NCI-H1048 (cell line): ENCODE measurements at regions not wholly inside any gene's neighbourhood (a gene's known extent, or its start where the extent isn't known, plus 50 kb on each side); places are given as distances from the start of the nearest gene placed in this dataset.
"Not testable (repeated sequence)": the region's sequence is repeated elsewhere in the genome, so short reads cannot be mapped to it uniquely, and the experiment has no call there.

ENCODE experiments used
- DNase-seq: peaks from one replicate; lab custom pipeline; 2025; lab: John Stamatoyannopoulos, UW

DNA sequence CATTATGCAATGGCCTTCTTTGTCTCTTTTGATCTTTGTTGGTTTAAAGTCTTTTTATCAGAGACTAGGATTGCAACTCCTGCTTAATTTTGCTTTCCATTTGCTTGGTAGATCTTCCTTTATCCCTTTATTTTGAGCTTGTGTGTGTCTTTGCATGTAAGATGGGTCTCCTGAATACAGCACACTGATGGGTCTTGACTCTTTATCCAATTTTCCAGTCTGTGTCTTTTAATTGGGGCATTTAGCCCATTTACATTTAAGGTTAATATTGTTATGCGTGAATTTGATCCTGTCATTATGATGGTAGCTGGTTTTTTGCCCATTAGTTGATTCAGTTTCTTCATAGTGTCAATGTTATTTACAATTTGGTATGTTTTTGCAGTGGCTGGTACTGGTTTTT, 56.9 kb upstream of the TBX18 start:
- DNase-seq: not testable (repeated sequence)

DNA sequence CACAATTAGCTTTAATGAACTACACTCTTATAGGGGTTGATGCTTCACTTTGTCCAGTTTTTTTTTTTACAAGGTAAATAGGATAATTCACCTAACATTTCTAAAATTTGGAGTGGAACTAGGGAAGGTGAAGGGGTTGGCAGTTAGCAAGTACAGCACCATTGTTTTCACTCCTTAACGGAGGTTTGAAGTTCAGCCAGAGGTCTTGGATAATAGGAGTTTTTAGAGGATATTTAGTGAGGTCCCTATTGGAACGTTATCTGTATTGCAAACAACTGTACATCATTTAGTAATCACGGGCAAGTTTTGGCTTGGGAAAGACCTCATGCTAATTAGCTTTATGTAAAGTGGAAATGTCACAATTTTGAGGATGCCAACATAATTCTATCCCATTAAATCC, 52.3 kb upstream of the TBX18 start:
- no peak for DNase-seq

DNA sequence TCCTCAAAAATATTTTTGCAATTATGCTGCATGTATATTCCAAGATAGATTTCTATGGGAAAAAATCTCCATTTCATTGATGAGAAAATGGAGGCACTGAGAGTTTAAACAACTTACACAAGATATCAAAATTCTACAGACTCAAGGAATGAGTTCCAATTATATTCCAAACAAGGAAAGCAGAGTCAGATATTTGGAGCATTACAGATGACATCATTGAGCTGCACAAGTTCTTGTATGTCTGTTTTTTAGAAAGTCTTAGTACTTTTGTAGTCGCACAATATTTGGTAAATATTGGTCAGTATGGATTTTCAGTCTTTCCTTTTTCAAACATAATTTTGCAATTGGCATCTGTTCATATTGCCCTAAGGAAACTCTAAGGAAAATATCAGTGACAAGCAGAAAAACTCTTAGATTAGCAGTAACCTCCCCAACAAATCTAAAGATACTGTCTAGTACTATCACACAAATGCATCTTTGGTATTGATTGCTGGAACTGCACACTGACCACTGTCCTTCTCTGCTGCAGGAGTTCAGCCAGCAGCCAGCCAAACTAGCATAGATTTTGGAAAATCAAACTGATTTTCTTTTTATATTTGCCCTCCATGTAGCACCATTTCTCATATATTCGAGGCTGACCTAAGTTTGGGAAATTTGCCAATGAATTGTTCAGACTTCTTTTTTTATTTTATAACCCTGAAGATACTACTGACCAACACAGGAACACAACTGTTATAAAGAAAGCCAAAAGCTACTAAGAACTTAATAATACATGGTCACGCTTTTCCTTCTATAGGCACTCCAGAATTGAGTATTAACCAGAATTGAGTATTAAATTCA, 51.7 kb upstream of the TBX18 start:
- no peak for DNase-seq
